Ascending aorta (tissue), 2 donors: ENCODE measurements at regions not wholly inside any gene's neighbourhood (a gene's known extent, or its start where the extent isn't known, plus 50 kb on each side); places are given as distances from the start of the nearest gene placed in this dataset.

Experiments
- DNase-seq, 2 donors: peaks; one replicate each; pipeline ENCODE4 v3.0.0-alpha.2; 2019; ENCODE audit warnings: low spot score in 2 of 2
- H3K27ac ChIP-seq, 2 donors: fragments of 200-600 bp; sonication (generic); one replicate each; pipeline ENCODE4 v1.5.1; 2016 to 2017; ENCODE audit warnings: mild to moderate bottlenecking in 1 of 2
- H3K27me3 ChIP-seq: fragments of 200-600 bp; sonication (generic); one replicate; pipeline ENCODE4 v1.5.1; 2017
- H3K36me3 ChIP-seq, 2 donors: fragments of 200-600 bp; sonication (generic); one replicate each; pipeline ENCODE4 v1.5.1; 2016
- H3K4me1 ChIP-seq, 2 donors: fragments of 200-600 bp; sonication (generic); one replicate each; pipeline ENCODE4 v1.5.1; 2016 to 2017; ENCODE audit warnings: mild to moderate bottlenecking in 1 of 2
- H3K4me3 ChIP-seq, 2 donors: fragments of 200-600 bp; sonication (generic); one replicate each; pipeline ENCODE4 v1.5.1; 2016 to 2017; ENCODE audit warnings: mild to moderate bottlenecking in 1 of 2
- H3K9me3 ChIP-seq, 2 donors: fragments of 200-600 bp; sonication (generic); one replicate each; pipeline ENCODE4 v1.5.1; 2016
- CTCF ChIP-seq, 3 experiments: fragments of 200-600 bp in 2 of 3; fragments of 450-650 bp in 1 of 3; sonication (generic) in 2 of 3; IDR thresholded peaks; one replicate each; pipeline ENCODE4 v1.5.1; 2016 to 2019; ENCODE audit warnings: antibody characterized with exemption in 3 of 3, mild to moderate bottlenecking in 1 of 3, moderate library complexity in 1 of 3
- intact Hi-C: fragments of 100-400 bp; cut with DNase I; formaldehyde crosslinking; loops from one replicate; pipeline ENCODE4 v1.15.1; 2023

GRCh38 chr4:177118596-177118995 lies 191.1 kb upstream of the NEIL3 start:
- intact Hi-C loops, result no loop called here
- no peak overlapping the region for H3K4me3 ChIP-seq
- TF ChIP-seq CTCF (IDR thresholded peaks at IDR 0.05), result no peak
- H3K36me3 ChIP-seq, result no peaks in the 10 kb centered on the region
- H3K9me3 ChIP-seq, result no peaks in the 10 kb centered on the region
- H3K27ac ChIP-seq, result no peak overlapping the region
- H3K4me1 ChIP-seq, result no peaks in the 10 kb centered on the region
- no peak for DNase-seq
- no peaks in the 10 kb centered on the region for H3K27me3 ChIP-seq

- intact Hi-C loops, result no loop called here
- Histone ChIP-seq H3K27ac (no peak overlapping the region), H3K9me3 (no peaks in the 10 kb centered on the region), H3K27me3 (no peaks in the 10 kb centered on the region), H3K4me1 (no peaks in the 10 kb centered on the region), H3K36me3 (no peaks in the 10 kb centered on the region), H3K4me3 (no peak overlapping the region)
- DNase-seq, result no peak
- TF ChIP-seq CTCF (IDR thresholded peaks at IDR 0.05), result no peak
These were observed 190.6 kb upstream of the NEIL3 start for GRCh38 chr4:177119021-177119471.

- Histone ChIP-seq H3K4me1 (no peaks in the 10 kb centered on the region), H3K27ac (no peak overlapping the region), H3K36me3 (no peaks in the 10 kb centered on the region), H3K9me3 (no peaks in the 10 kb centered on the region), H3K4me3 (no peak overlapping the region), H3K27me3 (no peaks in the 10 kb centered on the region)
- no peak for DNase-seq
- TF ChIP-seq CTCF (IDR thresholded peaks at IDR 0.05), result no peak
- intact Hi-C loops, result no loop called here
These were observed 190.0 kb upstream of the NEIL3 start for GRCh38 chr4:177119691-177120090.

- Histone ChIP-seq H3K36me3 (no peaks in the 10 kb centered on the region), H3K9me3 (peaks cover 0 to 5% of the 10 kb centered on the region in 2 donors), H3K27ac (no peak overlapping the region), H3K4me1 (no peaks in the 10 kb centered on the region), H3K27me3 (no peaks in the 10 kb centered on the region), H3K4me3 (no peak overlapping the region)
- DNase-seq, result no peak
- intact Hi-C loops, result no loop called here
- TF ChIP-seq CTCF (IDR thresholded peaks at IDR 0.05), result no peak
These were observed 185.9 kb upstream of the NEIL3 start for GRCh38 chr4:177123811-177124210.

GRCh38 chr4:177124349-177125064 lies 185.2 kb upstream of the NEIL3 start:
- Histone ChIP-seq H3K36me3 (no peaks in the 10 kb centered on the region), H3K9me3 (peaks cover 0 to 11% of the 10 kb centered on the region in 2 donors), H3K4me1 (no peaks in the 10 kb centered on the region), H3K27me3 (no peaks in the 10 kb centered on the region), H3K27ac (no peak overlapping the region), H3K4me3 (no peak overlapping the region)
- DNase-seq, result no peak
- intact Hi-C loops, result no loop called here
- TF ChIP-seq CTCF (IDR thresholded peaks at IDR 0.05), result no peak
